Liver (tissue), 3 donors: ENCODE measurements at regions not wholly inside any gene's neighbourhood (a gene's known extent, or its start where the extent isn't known, plus 50 kb on each side); places are given as distances from the start of the nearest gene placed in this dataset.

Experiments used
- EGR1 ChIP-seq, 2 donors: IDR thresholded peaks; 2 replicates each; pipeline ENCODE4 v1.6.1; 2016 to 2018; ENCODE audit warnings: antibody characterized with exemption in 2 of 2, low read depth in 2 of 2
- HNF4A ChIP-seq, 2 donors: conservative IDR thresholded peaks; 2 replicates each; pipeline ENCODE4 v1.6.1; 2016; ENCODE audit warnings: antibody characterized with exemption in 2 of 2, mild to moderate bottlenecking in 2 of 2
- HNF4G ChIP-seq: IDR thresholded peaks from 2 replicates; pipeline ENCODE4 v1.6.1; 2016; ENCODE audit warnings: antibody characterized with exemption
- JUND ChIP-seq, 2 donors: IDR thresholded peaks; 2 replicates each; pipeline ENCODE4 v1.6.1; 2016; ENCODE audit warnings: antibody characterized with exemption in 2 of 2
- MAX ChIP-seq: IDR thresholded peaks from 2 replicates; pipeline ENCODE4 v1.6.1; 2016; ENCODE audit warnings: antibody characterized with exemption
- RAD21 ChIP-seq, 2 donors: IDR thresholded peaks; 2 replicates each; pipeline ENCODE4 v1.6.1; 2016; ENCODE audit warnings: antibody characterized with exemption in 2 of 2, mild to moderate bottlenecking in 2 of 2
- REST ChIP-seq: IDR thresholded peaks from 2 replicates; pipeline ENCODE4 v1.6.1; 2016; ENCODE audit warnings: antibody characterized with exemption, mild to moderate bottlenecking
- RXRA ChIP-seq, 2 donors: IDR thresholded peaks; 2 replicates each; pipeline ENCODE4 v1.6.1; 2017 to 2018; ENCODE audit warnings: antibody characterized with exemption in 2 of 2, mild to moderate bottlenecking in 1 of 2
- SP1 ChIP-seq: IDR thresholded peaks from 2 replicates; pipeline ENCODE4 v1.6.1; 2018; ENCODE audit warnings: antibody characterized with exemption, mild to moderate bottlenecking
- TAF1 ChIP-seq: conservative IDR thresholded peaks from 2 replicates; pipeline ENCODE4 v1.6.1; 2016; ENCODE audit warnings: antibody characterized with exemption, mild to moderate bottlenecking
- YY1 ChIP-seq: IDR thresholded peaks from 2 replicates; pipeline ENCODE4 v1.6.1; 2016; ENCODE audit warnings: antibody characterized with exemption, mild to moderate bottlenecking
- ZBTB33 ChIP-seq: IDR thresholded peaks from 2 replicates; pipeline ENCODE4 v1.6.1; 2016; ENCODE audit warnings: antibody characterized with exemption
- TF ChIP-seq, protein P1 (sequence below): fragments of 150-350 bp; IDR thresholded peaks from 2 replicates; pipeline ENCODE4 v1.5.1; 2017; ENCODE audit warnings: improper control_type of control experiment, low read depth, low read length; ENCODE audit not compliant: missing input control
- donor health status: healthy.
- donor health status: healthy.

DNA sequence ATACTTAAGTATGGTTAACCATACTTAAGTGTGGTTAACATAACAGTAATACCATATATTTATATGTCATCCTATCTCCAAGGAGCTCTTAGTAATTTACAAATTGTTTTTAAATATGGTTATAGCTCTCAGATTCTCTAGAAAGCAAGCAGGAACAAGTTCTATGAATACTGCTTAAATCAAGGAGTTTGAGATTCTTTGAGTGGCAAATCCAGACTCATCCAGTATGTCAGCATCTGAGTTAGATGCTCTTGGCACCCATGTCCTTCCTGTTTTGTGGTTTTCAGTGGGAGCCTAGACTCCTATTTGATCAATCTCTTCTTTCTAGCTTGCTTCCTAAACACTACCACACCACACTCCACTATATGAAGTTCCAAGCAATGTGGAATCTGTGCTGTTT, 114.7 kb upstream of the GDNF start:
- TF ChIP-seq YY1 (no peak), SP1 (no peak), REST (no peak), RXRA (IDR thresholded peaks at IDR 0.05) (no peak), JUND (IDR thresholded peaks at IDR 0.05) (no peak), RAD21 (IDR thresholded peaks at IDR 0.05) (no peak), ZBTB33 (no peak), EGR1 (IDR thresholded peaks at IDR 0.05; ENCODE audit: low read depth in 2 of 2) (no peak), HNF4G (no peak), TAF1 (no peak), MAX (no peak), HNF4A (conservative IDR thresholded peaks at IDR 0.05) (no peak)
- TF ChIP-seq, protein P1, sequence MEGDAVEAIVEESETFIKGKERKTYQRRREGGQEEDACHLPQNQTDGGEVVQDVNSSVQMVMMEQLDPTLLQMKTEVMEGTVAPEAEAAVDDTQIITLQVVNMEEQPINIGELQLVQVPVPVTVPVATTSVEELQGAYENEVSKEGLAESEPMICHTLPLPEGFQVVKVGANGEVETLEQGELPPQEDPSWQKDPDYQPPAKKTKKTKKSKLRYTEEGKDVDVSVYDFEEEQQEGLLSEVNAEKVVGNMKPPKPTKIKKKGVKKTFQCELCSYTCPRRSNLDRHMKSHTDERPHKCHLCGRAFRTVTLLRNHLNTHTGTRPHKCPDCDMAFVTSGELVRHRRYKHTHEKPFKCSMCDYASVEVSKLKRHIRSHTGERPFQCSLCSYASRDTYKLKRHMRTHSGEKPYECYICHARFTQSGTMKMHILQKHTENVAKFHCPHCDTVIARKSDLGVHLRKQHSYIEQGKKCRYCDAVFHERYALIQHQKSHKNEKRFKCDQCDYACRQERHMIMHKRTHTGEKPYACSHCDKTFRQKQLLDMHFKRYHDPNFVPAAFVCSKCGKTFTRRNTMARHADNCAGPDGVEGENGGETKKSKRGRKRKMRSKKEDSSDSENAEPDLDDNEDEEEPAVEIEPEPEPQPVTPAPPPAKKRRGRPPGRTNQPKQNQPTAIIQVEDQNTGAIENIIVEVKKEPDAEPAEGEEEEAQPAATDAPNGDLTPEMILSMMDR = no peak
